Trophoblast cell (in vitro differentiated cells and primary cell): ENCODE measurements at regions not wholly inside any gene's neighbourhood (a gene's known extent, or its start where the extent isn't known, plus 50 kb on each side); places are given as distances from the start of the nearest gene placed in this dataset.

Experiments used
- DNase-seq, 2 donors: peaks; one replicate each; pipeline ENCODE4 v3.0.0-alpha.2; 2016
- H2AFZ ChIP-seq: 2 replicates; pipeline ENCODE4 v1.6.1; 2013; ENCODE audit warnings: low read length, moderate library complexity, mild to moderate bottlenecking; ENCODE audit not compliant: insufficient read depth, poor library complexity
- H2AK5ac ChIP-seq: 2 replicates; pipeline ENCODE4 v1.6.1; 2013; ENCODE audit warnings: mild to moderate bottlenecking, low read length
- H2BK120ac ChIP-seq: 2 replicates; pipeline ENCODE4 v1.6.1; 2013; ENCODE audit warnings: low read length, mild to moderate bottlenecking, moderate library complexity; ENCODE audit not compliant: insufficient read depth, poor library complexity
- H2BK12ac ChIP-seq: 2 replicates; pipeline ENCODE4 v1.6.1; 2013; ENCODE audit warnings: mild to moderate bottlenecking, low read length, moderate library complexity
- H2BK5ac ChIP-seq: 2 replicates; pipeline ENCODE4 v1.6.1; 2013; ENCODE audit warnings: low read length, low read depth, moderate library complexity, mild to moderate bottlenecking; ENCODE audit not compliant: poor library complexity
- H3K14ac ChIP-seq: 2 replicates; pipeline ENCODE4 v1.6.1; 2013; ENCODE audit warnings: mild to moderate bottlenecking, low read length
- H3K18ac ChIP-seq: 2 replicates; pipeline ENCODE4 v1.6.1; 2013; ENCODE audit warnings: mild to moderate bottlenecking, low read length
- H3K23ac ChIP-seq: 2 replicates; pipeline ENCODE4 v1.6.1; 2013; ENCODE audit warnings: low read length
- H3K27ac ChIP-seq: 2 replicates; pipeline ENCODE4 v1.5.1; 2013; ENCODE audit warnings: low read depth, mild to moderate bottlenecking, inconsistent platforms, low read length, moderate library complexity
- H3K27me3 ChIP-seq: 2 replicates; pipeline ENCODE4 v1.6.1; 2013; ENCODE audit warnings: inconsistent platforms, mild to moderate bottlenecking, low read length, moderate library complexity; ENCODE audit not compliant: insufficient read depth
- H3K36me3 ChIP-seq, 2 experiments: 1 replicate in 1 of 2; 2 replicates in 1 of 2; pipeline ENCODE4 v1.6.1; 2013; ENCODE audit warnings: low read length in 2 of 2, mild to moderate bottlenecking in 2 of 2, moderate library complexity in 1 of 2; ENCODE audit not compliant: insufficient read depth in 2 of 2, control insufficient read depth in 1 of 2
- H3K4ac ChIP-seq: 2 replicates; pipeline ENCODE4 v1.6.1; 2013; ENCODE audit warnings: low read depth, mild to moderate bottlenecking, low read length, moderate library complexity
- H3K4me1 ChIP-seq, 2 experiments: 1 replicate in 1 of 2; 2 replicates in 1 of 2; pipeline ENCODE4 v1.6.1; 2013; ENCODE audit warnings: low read length in 2 of 2, mild to moderate bottlenecking in 2 of 2, moderate library complexity in 1 of 2; ENCODE audit not compliant: insufficient read depth in 2 of 2, control insufficient read depth in 1 of 2
- H3K4me2 ChIP-seq: 2 replicates; pipeline ENCODE4 v1.6.1; 2013; ENCODE audit warnings: inconsistent platforms, mild to moderate bottlenecking, low read length, moderate library complexity
- H3K4me3 ChIP-seq: 2 replicates; pipeline ENCODE4 v1.5.1; 2013; ENCODE audit warnings: mild to moderate bottlenecking, low read depth, low read length, inconsistent platforms
- H3K79me1 ChIP-seq: one replicate; pipeline ENCODE4 v1.6.1; 2013; ENCODE audit warnings: low read length
- H3K79me2 ChIP-seq: 2 replicates; pipeline ENCODE4 v1.6.1; 2013; ENCODE audit warnings: low read length, mild to moderate bottlenecking; ENCODE audit not compliant: control insufficient read depth, insufficient read depth, poor library complexity
- H3K9ac ChIP-seq: 2 replicates; pipeline ENCODE4 v1.6.1; 2013; ENCODE audit warnings: mild to moderate bottlenecking, low read length
- H3K9me3 ChIP-seq: 2 replicates; pipeline ENCODE4 v1.6.1; 2013; ENCODE audit warnings: low read depth, mild to moderate bottlenecking, control low read depth, inconsistent platforms, low read length; ENCODE audit not compliant: insufficient read depth
- H4K12ac ChIP-seq: 2 replicates; pipeline ENCODE4 v1.6.1; 2013; ENCODE audit warnings: low read depth, mild to moderate bottlenecking, low read length, moderate library complexity
- H4K8ac ChIP-seq: 2 replicates; pipeline ENCODE4 v1.6.1; 2013; ENCODE audit warnings: low read depth, mild to moderate bottlenecking, low read length, moderate library complexity
- H4K91ac ChIP-seq: one replicate; pipeline ENCODE4 v1.6.1; 2013; ENCODE audit warnings: low read depth, mild to moderate bottlenecking, low read length, moderate library complexity
- WGBS: extraction: QIAGEN DNeasy Blood & Tissue Kit; methylation state at CpG from one replicate; pipeline ENCODE4 v1.1.7; 2013; ENCODE audit warnings: missing lambda C conversion rate; ENCODE audit not compliant: insufficient read length, insufficient coverage; ENCODE audit errors: extremely low coverage; 5-methylcytosine and 5-hydroxymethylcytosine counted together

- no peak overlapping the region for H3K9ac ChIP-seq
- H3K18ac ChIP-seq: no peak overlapping the region
- no peak overlapping the region for H4K91ac ChIP-seq
- no CpG with 5 or more reads among the region's 7 CpGs for WGBS
- H3K4me2 ChIP-seq: no peak overlapping the region
- no peak overlapping the region for H4K12ac ChIP-seq
- no peak overlapping the region for H3K23ac ChIP-seq
- DNase-seq: no peak
- H3K79me1 ChIP-seq: no peaks in the 10 kb centered on the region
- H2BK12ac ChIP-seq: no peak overlapping the region
- H4K8ac ChIP-seq: no peak overlapping the region
- H3K9me3 ChIP-seq: no peaks in the 10 kb centered on the region
- no peak overlapping the region for H3K4ac ChIP-seq
- H3K4me3 ChIP-seq: no peak overlapping the region
- H3K27ac ChIP-seq: no peak overlapping the region
- H2BK5ac ChIP-seq: no peak overlapping the region
- no peaks in the 10 kb centered on the region for H3K79me2 ChIP-seq
- no peaks in the 10 kb centered on the region for H3K36me3 ChIP-seq
- no peaks in the 10 kb centered on the region for H3K27me3 ChIP-seq
- H3K4me1 ChIP-seq: no peaks in the 10 kb centered on the region
- H3K14ac ChIP-seq: no peak overlapping the region
- H2AFZ ChIP-seq: no peak overlapping the region
- H2BK120ac ChIP-seq: no peak overlapping the region
- H2AK5ac ChIP-seq: no peak overlapping the region
Observed at GRCh38 chr1:81032374-81032773, 768.4 kb upstream of the ADGRL2 start.

DNA sequence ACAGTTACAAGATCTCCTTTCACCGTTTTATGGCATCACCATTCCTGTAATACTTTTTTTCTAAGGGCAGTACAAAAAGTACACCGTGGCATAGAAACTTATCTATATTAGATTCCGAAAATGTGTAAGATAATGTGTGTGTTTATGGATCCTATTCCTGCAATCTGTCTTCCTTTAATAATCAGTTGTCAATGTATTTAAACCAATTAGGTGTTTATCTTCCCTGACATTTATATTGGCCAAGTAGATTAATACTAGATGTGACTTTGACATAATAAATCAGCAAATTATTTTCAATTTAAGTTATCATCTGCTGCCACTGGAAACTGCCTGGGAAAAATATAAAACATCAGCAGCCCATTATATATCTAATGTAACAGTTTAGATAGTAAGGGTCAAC is 770.3 kb upstream of the ADGRL2 start:
- Histone ChIP-seq H3K4me1 (no peaks in the 10 kb centered on the region), H4K8ac (no peak overlapping the region), H3K27me3 (no peaks in the 10 kb centered on the region), H3K23ac (no peak overlapping the region), H2AK5ac (no peak overlapping the region), H3K36me3 (no peaks in the 10 kb centered on the region), H3K27ac (no peak overlapping the region), H3K9me3 (no peaks in the 10 kb centered on the region), H3K79me1 (no peaks in the 10 kb centered on the region), H3K14ac (no peak overlapping the region), H3K9ac (no peak overlapping the region), H3K4me2 (no peak overlapping the region), H2BK12ac (no peak overlapping the region), H3K79me2 (no peaks in the 10 kb centered on the region), H4K91ac (no peak overlapping the region), H2BK5ac (no peak overlapping the region), H3K18ac (no peak overlapping the region), H3K4me3 (no peak overlapping the region), H4K12ac (no peak overlapping the region), H2AFZ (no peak overlapping the region), H2BK120ac (no peak overlapping the region), H3K4ac (no peak overlapping the region)
- no CpG with 5 or more reads among the region's 3 CpGs for WGBS
- DNase-seq: no peak

DNA sequence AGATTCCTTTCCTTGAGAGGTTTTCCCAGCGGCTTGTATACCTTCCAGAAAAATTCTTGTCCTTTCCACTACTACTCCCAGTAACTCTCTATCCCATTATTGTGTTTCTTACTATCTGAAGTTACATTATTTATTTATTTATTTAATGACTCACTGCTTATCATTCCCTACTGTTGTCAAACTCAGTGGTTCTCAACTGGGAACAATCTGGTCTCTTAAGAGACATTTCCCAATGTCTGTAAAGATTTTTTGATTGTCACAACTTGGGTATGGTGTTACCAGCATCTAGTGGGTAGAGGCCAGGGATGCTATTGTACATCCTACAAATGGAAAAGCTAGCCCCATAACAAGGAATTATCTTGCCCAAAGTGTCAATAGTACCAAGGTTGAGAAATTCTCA is 771.5 kb upstream of the ADGRL2 start:
- Histone ChIP-seq H3K79me2 (no peaks in the 10 kb centered on the region), H3K27ac (no peak overlapping the region), H2BK5ac (no peak overlapping the region), H4K12ac (no peak overlapping the region), H3K4me2 (no peak overlapping the region), H3K18ac (no peak overlapping the region), H3K9me3 (no peaks in the 10 kb centered on the region), H2AFZ (no peak overlapping the region), H3K4ac (no peak overlapping the region), H3K4me1 (no peaks in the 10 kb centered on the region), H3K79me1 (no peaks in the 10 kb centered on the region), H3K9ac (no peak overlapping the region), H4K91ac (no peak overlapping the region), H2AK5ac (no peak overlapping the region), H3K27me3 (no peaks in the 10 kb centered on the region), H3K14ac (no peak overlapping the region), H3K23ac (no peak overlapping the region), H3K36me3 (no peaks in the 10 kb centered on the region), H2BK12ac (no peak overlapping the region), H4K8ac (no peak overlapping the region), H2BK120ac (no peak overlapping the region), H3K4me3 (no peak overlapping the region)
- no CpG with 5 or more reads among the region's 1 CpG for WGBS
- DNase-seq: no peak

DNA sequence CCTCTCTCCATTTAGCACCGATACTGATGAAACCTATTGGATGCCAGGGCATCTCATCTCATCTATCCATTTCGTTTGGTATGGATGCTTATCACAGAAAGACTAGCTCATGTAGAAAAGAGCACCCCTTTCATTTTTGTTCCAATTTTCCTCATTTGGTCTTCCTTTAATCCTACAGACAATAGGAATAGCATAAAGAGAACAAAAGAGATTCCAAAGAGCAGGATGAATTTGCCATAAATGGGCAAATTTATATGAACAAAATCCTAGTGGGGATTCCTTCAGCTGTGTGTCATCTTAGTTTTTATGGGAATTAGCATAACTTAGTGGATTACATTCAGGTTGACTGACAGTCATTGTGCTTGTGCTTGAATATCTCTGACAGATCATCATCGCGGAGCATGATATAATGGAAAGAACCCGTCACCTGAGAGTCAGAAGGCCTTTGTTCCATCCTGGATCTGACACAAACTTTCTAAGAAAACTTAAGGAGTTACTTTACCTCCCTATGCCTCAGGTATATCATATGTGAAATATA is 777.5 kb upstream of the ADGRL2 start:
- Histone ChIP-seq H3K4me2 (no peak overlapping the region), H3K36me3 (no peaks in the 10 kb centered on the region), H3K79me2 (no peaks in the 10 kb centered on the region), H3K27me3 (no peaks in the 10 kb centered on the region), H4K12ac (no peak overlapping the region), H3K79me1 (no peaks in the 10 kb centered on the region), H4K91ac (no peak overlapping the region), H3K23ac (no peak overlapping the region), H2AFZ (no peak overlapping the region), H3K4me3 (no peak overlapping the region), H2BK12ac (no peak overlapping the region), H3K9me3 (no peaks in the 10 kb centered on the region), H3K18ac (no peak overlapping the region), H2AK5ac (no peak overlapping the region), H2BK5ac (no peak overlapping the region), H3K4ac (no peak overlapping the region), H3K27ac (no peak overlapping the region), H3K9ac (no peak overlapping the region), H3K14ac (no peak overlapping the region), H2BK120ac (no peak overlapping the region), H4K8ac (no peak overlapping the region), H3K4me1 (no peaks in the 10 kb centered on the region)
- no CpG with 5 or more reads among the region's 5 CpGs for WGBS
- no peak for DNase-seq
